Gastroesophageal sphincter (tissue), 4 donors: ENCODE measurements at regions not wholly inside any gene's neighbourhood (a gene's known extent, or its start where the extent isn't known, plus 50 kb on each side); places are given as distances from the start of the nearest gene placed in this dataset.

ENCODE experiments used
- ATAC-seq: fragments of 150-250 bp; one replicate; pipeline ENCODE4 v1.9.1; 2016; ENCODE audit warnings: mild to moderate bottlenecking, moderate library complexity
- H3K27ac ChIP-seq, 4 donors: fragments of 200-600 bp; sonication (generic) in 3 of 4; 1 replicate in 3 of 4; 2 replicates in 1 of 4; pipeline ENCODE4 v1.5.1; 2016 to 2019
- H3K27me3 ChIP-seq: fragments of 200-600 bp; sonication (generic); one replicate; pipeline ENCODE4 v1.5.1; 2019
- H3K36me3 ChIP-seq, 2 donors: fragments of 200-600 bp; sonication (generic); one replicate each; pipeline ENCODE4 v1.5.1; 2019; ENCODE audit warnings: control low read depth in 1 of 2
- H3K4me1 ChIP-seq, 3 donors: fragments of 200-600 bp; sonication (generic); 1 replicate in 2 of 3; 2 replicates in 1 of 3; pipeline ENCODE4 v1.5.1; 2016 to 2019; ENCODE audit warnings: control low read depth in 2 of 3
- H3K4me3 ChIP-seq, 2 donors: fragments of 200-600 bp; sonication (generic); one replicate each; pipeline ENCODE4 v1.5.1; 2019; ENCODE audit warnings: mild to moderate bottlenecking in 1 of 2, moderate library complexity in 1 of 2
- H3K9me3 ChIP-seq, 3 donors: fragments of 200-600 bp; sonication (generic); one replicate each; pipeline ENCODE4 v1.5.1; 2017 to 2019; ENCODE audit warnings: control low read depth in 2 of 3
- CTCF ChIP-seq, 4 experiments: fragments of 200-600 bp in 2 of 4; fragments of 450-650 bp in 2 of 4; sonication (generic) in 1 of 4; IDR thresholded peaks; one replicate each; pipeline ENCODE4 v1.5.1; 2017 to 2019; ENCODE audit warnings: antibody characterized with exemption in 4 of 4, mild to moderate bottlenecking in 2 of 4, moderate library complexity in 2 of 4
- EP300 ChIP-seq: sonication (generic); formaldehyde crosslinking; IDR thresholded peaks from one replicate; pipeline ENCODE4 v1.6.1; 2017; ENCODE audit warnings: antibody characterized with exemption, mild to moderate bottlenecking
- POLR2A ChIP-seq, 2 donors: fragments of 450-650 bp; IDR thresholded peaks; one replicate each; pipeline ENCODE4 v1.6.1; 2017; ENCODE audit warnings: antibody characterized with exemption in 2 of 2, mild to moderate bottlenecking in 2 of 2, moderate library complexity in 1 of 2
- POLR2AphosphoS5 ChIP-seq: sonication (generic); formaldehyde crosslinking; IDR thresholded peaks from one replicate; pipeline ENCODE4 v1.6.1; 2017; ENCODE audit warnings: antibody characterized with exemption
- WGBS, 2 donors: methylation state at CpG; one replicate each; pipeline ENCODE4 v1.1.5; 2018; ENCODE audit warnings: low coverage in 1 of 2; 5-methylcytosine and 5-hydroxymethylcytosine counted together

GRCh38 chr7:17600340-17600752, 301.9 kb downstream of the AHR start:
- no peak overlapping the region for H3K4me3 ChIP-seq
- no peaks in the 10 kb centered on the region for H3K4me1 ChIP-seq
- H3K36me3 ChIP-seq: no peaks in the 10 kb centered on the region
- no peak for TF ChIP-seq CTCF (IDR thresholded peaks at IDR 0.05)
- TF ChIP-seq POLR2AphosphoS5: no peak
- TF ChIP-seq POLR2A (IDR thresholded peaks at IDR 0.05): no peak
- TF ChIP-seq EP300: no peak
- no peak overlapping the region for H3K27ac ChIP-seq
- no peaks in the 10 kb centered on the region for H3K9me3 ChIP-seq
- 75 to 78% methylated on average over 2 of the region's 2 CpGs for WGBS, 2 donors
- ATAC-seq: no peak
- no peaks in the 10 kb centered on the region for H3K27me3 ChIP-seq

GRCh38 chr7:17601921-17602320, 303.5 kb downstream of the AHR start:
- H3K4me1 ChIP-seq: no peaks in the 10 kb centered on the region
- no peak for TF ChIP-seq EP300
- no peaks in the 10 kb centered on the region for H3K27me3 ChIP-seq
- H3K4me3 ChIP-seq: no peak overlapping the region
- no peak for ATAC-seq
- H3K9me3 ChIP-seq: no peaks in the 10 kb centered on the region
- no CpG with 5 or more reads among the region's 1 CpG for WGBS, 2 donors
- no peak overlapping the region for H3K27ac ChIP-seq
- no peaks in the 10 kb centered on the region for H3K36me3 ChIP-seq

GRCh38 chr7:17608114-17608833, 309.8 kb downstream of the AHR start:
- TF ChIP-seq POLR2A (IDR thresholded peaks at IDR 0.05) (no peak), POLR2AphosphoS5 (no peak), CTCF (IDR thresholded peaks at IDR 0.05) (no peak), EP300 (no peak)
- Histone ChIP-seq H3K4me3 (no peak overlapping the region), H3K9me3 (peaks cover 0 to 3% (median 0%) of the 10 kb centered on the region in 3 donors), H3K27ac (no peak overlapping the region), H3K36me3 (no peaks in the 10 kb centered on the region), H3K4me1 (no peaks in the 10 kb centered on the region), H3K27me3 (no peaks in the 10 kb centered on the region)
- 57 to 58% methylated on average over 1 of the region's 1 CpG for WGBS, 2 donors
- ATAC-seq: no peak

GRCh38 chr7:17611611-17612010, 313.2 kb downstream of the AHR start:
- H3K27ac ChIP-seq: no peak overlapping the region
- H3K27me3 ChIP-seq: no peaks in the 10 kb centered on the region
- no peaks in the 10 kb centered on the region for H3K4me1 ChIP-seq
- no peak overlapping the region for H3K4me3 ChIP-seq
- TF ChIP-seq POLR2AphosphoS5: no peak
- TF ChIP-seq CTCF (IDR thresholded peaks at IDR 0.05): no peak
- TF ChIP-seq POLR2A (IDR thresholded peaks at IDR 0.05): no peak
- TF ChIP-seq EP300: no peak
- H3K9me3 ChIP-seq: peaks cover 0 to 8% (median 0%) of the 10 kb centered on the region in 3 donors
- 49 to 81% methylated on average over 3 to 4 of the region's 4 CpGs for WGBS, 2 donors
- no peaks in the 10 kb centered on the region for H3K36me3 ChIP-seq
- ATAC-seq: no peak

GRCh38 chr7:17613338-17614041, 315.0 kb downstream of the AHR start:
- no peaks in the 10 kb centered on the region for H3K4me1 ChIP-seq
- H3K27ac ChIP-seq: no peak overlapping the region
- peak; percentile 22 for ATAC-seq
- H3K4me3 ChIP-seq: no peak overlapping the region
- peaks cover 0 to 8% (median 0%) of the 10 kb centered on the region in 3 donors for H3K9me3 ChIP-seq
- TF ChIP-seq POLR2AphosphoS5 (no peak), EP300 (no peak), CTCF (IDR thresholded peaks at IDR 0.05) (no peak), POLR2A (IDR thresholded peaks at IDR 0.05) (no peak)
- H3K27me3 ChIP-seq: no peaks in the 10 kb centered on the region
- WGBS, 2 donors: 91% methylated on average over 1 of the region's 2 CpGs; no CpG with 5 or more reads in 1 of the 2 donors
- H3K36me3 ChIP-seq: no peaks in the 10 kb centered on the region
